ENCODE measurements at regions not wholly inside any gene's neighbourhood (a gene's known extent, or its start where the extent isn't known, plus 50 kb on each side); places are given as distances from the start of the nearest gene placed in this dataset.
A peak's percentile ranks its signal among the peaks of the same experiment; 100 is the strongest.

GRCh38 chr11:23201936-23202522 lies 341.8 kb upstream of the CCDC179 start:
- no peak overlapping the region for H3K4me3 Mint-ChIP-seq
- peaks cover 20% of the 10 kb centered on the region for H3K36me3 Mint-ChIP-seq (ENCODE audit: low read depth)
- no peak for TF ChIP-seq CTCF (IDR thresholded peaks at IDR 0.05)
- H3K4me1 Mint-ChIP-seq (ENCODE audit: low read depth) = peaks cover 28% of the 10 kb centered on the region
- H3K27ac Mint-ChIP-seq = no peak overlapping the region
- H3K9me3 Mint-ChIP-seq = peaks cover 19% of the 10 kb centered on the region
- DNase-seq = no peak
- no peaks in the 10 kb centered on the region; the same call in 1 of the 2 replicates for H3K27me3 Mint-ChIP-seq (ENCODE audit: insufficient read depth)

DNA sequence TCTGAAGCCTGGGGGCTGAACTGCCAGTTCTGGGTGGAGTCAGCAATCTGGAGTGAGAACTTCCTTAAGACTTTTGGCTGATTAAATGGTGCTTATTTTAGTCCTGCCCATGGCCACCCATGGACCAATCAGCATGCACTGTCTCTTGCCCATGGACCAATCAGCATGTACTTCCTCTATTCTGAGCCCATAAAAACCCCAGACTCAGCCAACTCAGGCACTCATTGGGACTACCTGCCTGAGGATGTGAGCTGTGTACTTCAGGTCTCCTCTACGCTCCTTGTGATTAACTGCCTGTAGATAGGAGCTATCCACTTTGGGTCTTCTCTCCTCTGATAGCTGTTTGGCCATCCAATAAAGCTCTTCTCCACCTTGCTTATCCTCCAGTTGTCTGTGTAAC lies 342.3 kb upstream of the CCDC179 start:
- H3K27me3 Mint-ChIP-seq (ENCODE audit: insufficient read depth) = no peaks in the 10 kb centered on the region; the same call in 1 of the 2 replicates
- H3K9me3 Mint-ChIP-seq = peaks cover 19% of the 10 kb centered on the region
- TF ChIP-seq CTCF (IDR thresholded peaks at IDR 0.05) = no peak
- H3K4me1 Mint-ChIP-seq (ENCODE audit: low read depth) = peaks cover 33% of the 10 kb centered on the region
- no peak overlapping the region for H3K4me3 Mint-ChIP-seq
- no peak overlapping the region for H3K27ac Mint-ChIP-seq
- no peak for DNase-seq
- peaks cover 20% of the 10 kb centered on the region for H3K36me3 Mint-ChIP-seq (ENCODE audit: low read depth)

GRCh38 chr11:23205156-23205871 lies 345.0 kb upstream of the CCDC179 start:
- Mint-ChIP-seq H3K4me1 (ENCODE audit: low read depth) (peaks cover 33% of the 10 kb centered on the region), H3K27me3 (ENCODE audit: insufficient read depth) (no peaks in the 10 kb centered on the region; the same call in 1 of the 2 replicates), H3K36me3 (ENCODE audit: low read depth) (peaks cover 7% of the 10 kb centered on the region; the same call in 1 of the 2 replicates), H3K4me3 (0 out of 2 replicates have a peak overlapping the region, but pooled peaks have one; percentile 4), H3K27ac (peak overlapping the region; percentile 57; the same call in 1 of the 2 replicates), H3K9me3 (peaks cover 10% of the 10 kb centered on the region)
- no peak for TF ChIP-seq CTCF (IDR thresholded peaks at IDR 0.05)
- peak; percentile 18 for DNase-seq

DNA sequence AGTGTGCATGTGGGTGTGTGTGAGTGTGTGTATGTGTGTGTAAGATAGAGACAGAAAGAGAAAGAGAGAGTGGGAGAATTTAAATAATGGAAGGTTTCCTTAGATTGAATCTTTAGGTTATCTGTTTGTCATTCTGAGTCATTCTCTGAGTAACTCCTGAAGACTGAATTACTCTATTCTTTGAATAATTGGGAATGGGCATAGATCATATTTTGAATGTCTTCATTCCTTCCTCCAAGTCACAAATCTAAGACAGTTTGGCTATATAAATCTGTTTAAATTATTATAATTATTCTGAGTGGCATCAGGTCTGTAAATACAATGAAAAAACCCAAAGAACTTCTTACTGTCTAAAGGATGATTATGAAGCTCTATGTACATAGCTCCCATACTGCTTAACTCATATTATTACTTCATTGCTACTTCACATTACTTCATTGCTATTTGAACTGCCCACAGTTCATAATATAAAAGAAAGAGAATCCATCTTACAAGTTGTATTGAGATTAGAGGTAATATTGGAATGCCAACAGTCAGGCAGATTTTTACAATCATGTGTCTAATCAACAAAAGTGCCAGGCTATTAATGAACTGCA lies 346.6 kb upstream of the CCDC179 start:
- Mint-ChIP-seq H3K4me1 (ENCODE audit: low read depth) (peaks cover 48% of the 10 kb centered on the region), H3K9me3 (peaks cover 10% of the 10 kb centered on the region), H3K4me3 (peak overlapping the region; percentile 59), H3K27me3 (ENCODE audit: insufficient read depth) (no peaks in the 10 kb centered on the region; the same call in 1 of the 2 replicates), H3K27ac (peak overlapping the region; percentile 80), H3K36me3 (ENCODE audit: low read depth) (peaks cover 7% of the 10 kb centered on the region; the same call in 1 of the 2 replicates)
- no peak for DNase-seq
- no peak for TF ChIP-seq CTCF (IDR thresholded peaks at IDR 0.05)

- Mint-ChIP-seq H3K4me3 (0 out of 2 replicates have a peak overlapping the region, but pooled peaks have one; percentile 1), H3K9me3 (no peaks in the 10 kb centered on the region), H3K27ac (peak overlapping the region; percentile 51; the same call in 1 of the 2 replicates), H3K27me3 (ENCODE audit: insufficient read depth) (no peaks in the 10 kb centered on the region), H3K4me1 (ENCODE audit: low read depth) (peaks cover 31% of the 10 kb centered on the region), H3K36me3 (ENCODE audit: low read depth) (no peaks in the 10 kb centered on the region; the same call in 1 of the 2 replicates)
- peak; percentile 35 for DNase-seq
- TF ChIP-seq CTCF (IDR thresholded peaks at IDR 0.05) = no peak
Measured at GRCh38 chr11:23211221-23211620, 350.9 kb upstream of the CCDC179 start.

All from HFFc6 (cell line).